ENCODE measurements at regions not wholly inside any gene's neighbourhood (a gene's known extent, or its start where the extent isn't known, plus 50 kb on each side); places are given as distances from the start of the nearest gene placed in this dataset.
"Not testable (repeated sequence)": the region's sequence is repeated elsewhere in the genome, so short reads cannot be mapped to it uniquely, and the experiment has no call there.

GRCh38 chr3:197618408-197618807, 62.6 kb upstream of the BDH1 start:
- H3K4me1 ChIP-seq; intact Hi-C loops (cut with DNase I); DNase-seq (ENCODE audit: extremely low spot score); H3K27me3 ChIP-seq; H3K9me3 ChIP-seq; H3K27ac ChIP-seq (replicated peaks in 1 of 4); H3K4me3 ChIP-seq: not testable (repeated sequence)
- peaks cover 42 to 90% (median 78%) of the 10 kb centered on the region in 4 donors for H3K36me3 ChIP-seq
- WGBS = 93% methylated on average over 5 of the region's 5 CpGs

- no peaks in the 10 kb centered on the region for H3K27me3 ChIP-seq
- no peak overlapping the region for H3K27ac ChIP-seq (replicated peaks in 1 of 4)
- no peak for TF ChIP-seq POLR2A (IDR thresholded peaks at IDR 0.05; ENCODE audit: low read depth)
- no peak for TF ChIP-seq EP300 (IDR thresholded peaks at IDR 0.05)
- TF ChIP-seq POLR2AphosphoS5 (IDR thresholded peaks at IDR 0.05) = no peak
- TF ChIP-seq CTCF (IDR thresholded peaks at IDR 0.05) = no peak
- no peaks in the 10 kb centered on the region for H3K4me1 ChIP-seq
- DNase-seq (ENCODE audit: extremely low spot score) = no peak
- 95% methylated on average over 3 of the region's 3 CpGs for WGBS
- peaks cover 50 to 98% (median 87%) of the 10 kb centered on the region in 4 donors for H3K36me3 ChIP-seq
- intact Hi-C loops (cut with DNase I) = no loop called here
- H3K9me3 ChIP-seq = no peaks in the 10 kb centered on the region
- no peak overlapping the region for H3K4me3 ChIP-seq
Observed at GRCh38 chr3:197615430-197615829, 59.7 kb upstream of the BDH1 start.

DNA sequence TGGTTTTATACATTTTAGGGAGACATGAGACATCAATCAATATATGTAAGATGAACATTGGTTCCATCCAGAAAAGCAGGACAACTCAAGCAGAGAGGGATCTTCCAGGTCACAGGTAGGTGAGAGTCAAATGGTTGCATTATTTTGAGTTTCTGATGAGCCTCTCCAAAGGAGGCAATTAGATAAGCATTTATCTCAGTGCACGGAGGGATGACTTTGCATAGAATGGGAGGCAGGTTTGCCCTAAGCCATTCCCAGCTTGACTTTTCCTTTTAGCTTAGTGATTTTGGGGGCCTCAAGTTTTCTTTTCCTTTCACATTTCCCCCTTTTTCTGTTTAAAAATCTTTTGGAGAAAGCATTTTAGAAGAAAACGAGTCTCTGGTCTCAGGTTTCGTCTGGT, 58.4 kb upstream of the BDH1 start:
- WGBS = 82% methylated on average over 3 of the region's 3 CpGs
- peaks cover 37 to 98% (median 84%) of the 10 kb centered on the region in 4 donors for H3K36me3 ChIP-seq
- H3K4me3 ChIP-seq; intact Hi-C loops (cut with DNase I); H3K4me1 ChIP-seq; H3K27ac ChIP-seq (replicated peaks in 1 of 4); H3K9me3 ChIP-seq; DNase-seq (ENCODE audit: extremely low spot score); H3K27me3 ChIP-seq: not testable (repeated sequence)

GRCh38 chr3:197613199-197613598, 57.4 kb upstream of the BDH1 start:
- no peaks in the 10 kb centered on the region for H3K9me3 ChIP-seq
- no peak for TF ChIP-seq EP300 (IDR thresholded peaks at IDR 0.05)
- no peak for TF ChIP-seq CTCF (IDR thresholded peaks at IDR 0.05)
- no peak for TF ChIP-seq POLR2A (IDR thresholded peaks at IDR 0.05; ENCODE audit: low read depth)
- no peak for TF ChIP-seq POLR2AphosphoS5 (IDR thresholded peaks at IDR 0.05)
- peaks cover 39 to 98% (median 89%) of the 10 kb centered on the region in 4 donors for H3K36me3 ChIP-seq
- 94% methylated on average over 6 of the region's 6 CpGs for WGBS
- no peak for DNase-seq (ENCODE audit: extremely low spot score)
- no peaks in the 10 kb centered on the region for H3K4me1 ChIP-seq
- no peaks in the 10 kb centered on the region for H3K27me3 ChIP-seq
- no peak overlapping the region for H3K4me3 ChIP-seq
- intact Hi-C loops (cut with DNase I) = no loop called here
- H3K27ac ChIP-seq (replicated peaks in 1 of 4) = no peak overlapping the region

DNA sequence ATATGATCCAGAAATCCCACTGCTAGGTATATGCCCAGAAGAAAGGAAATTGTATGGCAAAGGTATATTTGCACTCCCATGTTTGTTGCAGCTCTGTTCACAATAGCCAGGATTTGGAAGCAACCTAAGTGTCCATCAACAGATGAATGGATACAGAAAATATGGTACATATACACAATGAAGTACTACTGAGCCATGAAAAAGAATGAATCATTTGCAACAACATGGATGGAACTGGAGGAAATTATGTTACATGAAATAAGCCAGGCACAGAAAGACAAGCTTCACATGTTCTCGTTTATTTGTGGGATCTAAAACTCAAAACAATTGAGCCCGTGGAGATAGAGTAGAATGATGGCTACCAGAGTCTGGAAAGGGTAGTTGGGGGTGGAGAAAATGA, 55.5 kb upstream of the BDH1 start:
- Histone ChIP-seq H3K9me3 (no peaks in the 10 kb centered on the region), H3K27ac (replicated peaks in 1 of 4) (no peak overlapping the region), H3K4me1 (no peaks in the 10 kb centered on the region), H3K4me3 (no peak overlapping the region), H3K36me3 (peaks cover 47 to 100% (median 93%) of the 10 kb centered on the region in 4 donors), H3K27me3 (no peaks in the 10 kb centered on the region)
- WGBS = 96% methylated on average over 2 of the region's 2 CpGs
- no peak for DNase-seq (ENCODE audit: extremely low spot score)
- TF ChIP-seq CTCF (IDR thresholded peaks at IDR 0.05) (no peak), POLR2A (IDR thresholded peaks at IDR 0.05; ENCODE audit: low read depth) (no peak), EP300 (IDR thresholded peaks at IDR 0.05) (no peak), POLR2AphosphoS5 (IDR thresholded peaks at IDR 0.05) (no peak)
- intact Hi-C loops (cut with DNase I) = no loop called here

- intact Hi-C loops (cut with DNase I) = no loop called here
- no peaks in the 10 kb centered on the region for H3K9me3 ChIP-seq
- DNase-seq (ENCODE audit: extremely low spot score) = no peak
Observed at GRCh38 chr3:197606468-197606867, 50.7 kb upstream of the BDH1 start.

More at GRCh38 chr3:197606468-197606867, 50.7 kb upstream of the BDH1 start:
- Histone ChIP-seq H3K27me3 (no peaks in the 10 kb centered on the region), H3K4me1 (no peaks in the 10 kb centered on the region), H3K36me3 (peaks cover 14 to 82% (median 71%) of the 10 kb centered on the region in 4 donors), H3K27ac (replicated peaks in 1 of 4) (no peak overlapping the region), H3K4me3 (no peak overlapping the region)
- WGBS = 93% methylated on average over 3 of the region's 3 CpGs
- TF ChIP-seq POLR2A (IDR thresholded peaks at IDR 0.05; ENCODE audit: low read depth) (no peak), EP300 (IDR thresholded peaks at IDR 0.05) (no peak), POLR2AphosphoS5 (IDR thresholded peaks at IDR 0.05) (no peak), CTCF (IDR thresholded peaks at IDR 0.05) (no peak)
